ENCODE measurements at regions not wholly inside any gene's neighbourhood (a gene's known extent, or its start where the extent isn't known, plus 50 kb on each side); places are given as distances from the start of the nearest gene placed in this dataset.

DNA sequence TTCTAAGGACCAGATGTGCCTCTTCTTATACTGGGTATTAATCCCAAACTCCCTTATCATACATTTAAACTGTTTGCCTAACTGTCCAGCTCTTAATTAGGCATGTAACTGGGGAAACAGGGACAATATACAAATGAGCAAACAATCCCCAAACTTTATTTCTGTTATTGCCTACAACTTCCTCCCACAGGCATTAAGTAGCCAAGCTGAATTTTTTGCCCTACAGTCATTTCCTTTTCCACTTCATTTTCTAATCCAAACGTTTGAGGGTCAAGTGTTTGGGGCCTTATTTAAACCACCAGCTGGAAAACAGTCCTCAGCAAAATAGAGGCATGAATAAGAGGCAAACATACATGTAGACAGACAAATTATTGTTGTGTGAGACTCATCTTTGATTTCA, 77.4 kb upstream of the CCL2 start:
- no peak overlapping the region for H3K4me3 ChIP-seq (ENCODE audit: control insufficient read depth in 1 of 2, extremely low read depth in 1 of 2, low read length in 1 of 2)
- ATAC-seq (replicated peaks in 1 of 4) (no peak), DNase-seq (no peak)
- Mint-ChIP-seq H3K4me1 (no peaks in the 10 kb centered on the region), H3K4me3 (no peak overlapping the region), H3K36me3 (no peaks in the 10 kb centered on the region), H3K9me3 (no peaks in the 10 kb centered on the region), H3K27ac (no peak overlapping the region), H3K27me3 (peaks cover 3 to 23% of the 10 kb centered on the region in 2 donors)
- H3K27me3 ChIP-seq (replicated peaks in 1 of 2; ENCODE audit: control insufficient read depth in 2 of 2, extremely low read depth in 1 of 2, insufficient read depth in 2 of 2, low read length in 1 of 2) = no peaks in the 10 kb centered on the region
- H3K27ac ChIP-seq (ENCODE audit: low read length) = no peak overlapping the region
- H3K4me1 ChIP-seq (ENCODE audit: control insufficient read depth in 1 of 2, extremely low read depth in 1 of 2, insufficient read depth in 2 of 2, low read length in 2 of 2) = no peaks in the 10 kb centered on the region
- no CpG with 5 or more reads among the region's 1 CpG for WGBS (ENCODE audit: insufficient coverage)
- POLR2A ChIA-PET = no interaction called here
- CTCF ChIA-PET = no interaction called here
- no peaks in the 10 kb centered on the region for H3K36me3 ChIP-seq (ENCODE audit: control insufficient read depth in 2 of 2, extremely low read depth in 1 of 2, insufficient read depth in 1 of 2, low read length in 1 of 2)
- no peaks in the 10 kb centered on the region for H3K9me3 ChIP-seq

GRCh38 chr17:34178092-34178491, 77.0 kb upstream of the CCL2 start:
- Mint-ChIP-seq H3K27me3 (peaks cover 3 to 23% of the 10 kb centered on the region in 2 donors), H3K36me3 (no peaks in the 10 kb centered on the region), H3K27ac (no peak overlapping the region), H3K4me1 (no peaks in the 10 kb centered on the region), H3K9me3 (no peaks in the 10 kb centered on the region), H3K4me3 (no peak overlapping the region)
- no peak for DNase-seq
- Histone ChIP-seq H3K36me3 (ENCODE audit: control insufficient read depth in 2 of 2, extremely low read depth in 1 of 2, insufficient read depth in 1 of 2, low read length in 1 of 2) (no peaks in the 10 kb centered on the region), H3K4me1 (ENCODE audit: control insufficient read depth in 1 of 2, extremely low read depth in 1 of 2, insufficient read depth in 2 of 2, low read length in 2 of 2) (no peaks in the 10 kb centered on the region), H3K9me3 (no peaks in the 10 kb centered on the region), H3K4me3 (ENCODE audit: control insufficient read depth in 1 of 2, extremely low read depth in 1 of 2, low read length in 1 of 2) (no peak overlapping the region), H3K27ac (ENCODE audit: low read length) (no peak overlapping the region), H3K27me3 (replicated peaks in 1 of 2; ENCODE audit: control insufficient read depth in 2 of 2, extremely low read depth in 1 of 2, insufficient read depth in 2 of 2, low read length in 1 of 2) (no peaks in the 10 kb centered on the region)
- WGBS (ENCODE audit: insufficient coverage) = 80% methylated on average over 1 of the region's 3 CpGs
- no peak for ATAC-seq (replicated peaks in 1 of 4)
- ChIA-PET CTCF (no interaction called here), POLR2A (no interaction called here)

- H3K27ac Mint-ChIP-seq = no peak overlapping the region
- Histone ChIP-seq H3K4me3 (ENCODE audit: control insufficient read depth in 1 of 2, extremely low read depth in 1 of 2, low read length in 1 of 2) (no peak overlapping the region), H3K4me1 (ENCODE audit: control insufficient read depth in 1 of 2, extremely low read depth in 1 of 2, insufficient read depth in 2 of 2, low read length in 2 of 2) (no peaks in the 10 kb centered on the region), H3K27ac (ENCODE audit: low read length) (no peak overlapping the region), H3K27me3 (replicated peaks in 1 of 2; ENCODE audit: control insufficient read depth in 2 of 2, extremely low read depth in 1 of 2, insufficient read depth in 2 of 2, low read length in 1 of 2) (no peaks in the 10 kb centered on the region), H3K9me3 (no peaks in the 10 kb centered on the region), H3K36me3 (ENCODE audit: control insufficient read depth in 2 of 2, extremely low read depth in 1 of 2, insufficient read depth in 1 of 2, low read length in 1 of 2) (no peaks in the 10 kb centered on the region)
- H3K27me3 Mint-ChIP-seq = peaks cover 7 to 22% of the 10 kb centered on the region in 2 donors
- ATAC-seq (replicated peaks in 1 of 4) (no peak), DNase-seq (no peak)
- ChIA-PET POLR2A (no interaction called here), CTCF (interaction anchor here in 1 of 2 donors (0.5 kb wide), 1 partner anchor 500 kb away, joined by 5 read pairs; no protein-coding TSS in a partner anchor)
- H3K4me3 Mint-ChIP-seq = no peak overlapping the region
- H3K4me1 Mint-ChIP-seq = no peaks in the 10 kb centered on the region
- no peaks in the 10 kb centered on the region for H3K36me3 Mint-ChIP-seq
- 64% methylated on average over 4 of the region's 6 CpGs for WGBS (ENCODE audit: insufficient coverage)
- no peaks in the 10 kb centered on the region for H3K9me3 Mint-ChIP-seq
These were observed 72.9 kb upstream of the CCL2 start for GRCh38 chr17:34182036-34182803.

DNA sequence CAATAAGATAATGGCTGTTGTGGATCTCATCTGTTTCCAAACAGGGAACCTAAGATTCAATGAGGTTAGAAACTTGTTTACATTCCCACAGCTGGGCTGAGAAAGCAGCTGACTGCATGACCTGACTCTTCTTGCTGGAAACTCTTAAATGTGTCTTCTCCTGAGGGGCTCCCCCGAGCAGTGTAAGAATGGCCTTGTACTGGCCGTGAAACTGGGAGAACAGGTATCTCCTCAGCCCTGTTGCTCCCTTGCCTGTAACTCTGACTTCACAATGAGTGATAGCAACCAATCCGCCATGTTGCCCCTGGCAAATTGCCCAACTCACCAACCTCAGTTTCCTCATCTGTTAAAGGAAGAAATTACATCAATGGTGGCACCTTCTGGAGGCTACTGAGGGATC, 59.1 kb upstream of the CCL2 start:
- no peak for ATAC-seq (replicated peaks in 1 of 4)
- no peaks in the 10 kb centered on the region for H3K9me3 Mint-ChIP-seq

DNA sequence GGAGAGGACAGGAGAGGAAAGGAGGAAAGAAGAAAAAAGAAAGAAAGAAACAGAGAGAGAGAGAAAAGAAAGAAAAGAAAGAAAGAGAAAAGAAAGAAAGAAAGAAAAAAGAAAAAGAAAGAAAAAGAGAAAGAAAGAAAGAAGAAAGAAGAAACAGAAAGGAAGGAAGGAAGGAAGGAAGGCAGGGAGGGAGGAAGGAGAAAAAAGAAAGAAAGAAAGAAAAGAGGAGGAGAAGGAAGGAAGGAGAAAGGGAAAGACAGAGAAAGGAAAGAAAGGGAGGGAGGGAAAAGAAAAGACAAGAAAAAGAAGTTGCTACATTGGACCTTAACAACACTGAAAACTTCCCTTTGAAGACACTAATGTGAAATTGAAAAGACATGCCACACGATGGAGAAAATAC, 56.6 kb upstream of the CCL2 start:
- DNase-seq (no peak), ATAC-seq (replicated peaks in 1 of 4) (no peak)
- Mint-ChIP-seq H3K36me3 (no peaks in the 10 kb centered on the region), H3K9me3 (peaks cover 0 to 6% (median 0%) of the 10 kb centered on the region in 3 donors), H3K4me3 (no peak overlapping the region), H3K27ac (no peak overlapping the region), H3K27me3 (peaks cover 33 to 41% of the 10 kb centered on the region in 2 donors), H3K4me1 (peaks cover 0 to 5% (median 4%) of the 10 kb centered on the region in 3 donors)
- POLR2A ChIA-PET = no interaction called here
- Histone ChIP-seq H3K27me3 (replicated peaks in 1 of 2; ENCODE audit: control insufficient read depth in 2 of 2, extremely low read depth in 1 of 2, insufficient read depth in 2 of 2, low read length in 1 of 2) (peaks cover 0 to 4% of the 10 kb centered on the region in 2 experiments), H3K4me3 (ENCODE audit: control insufficient read depth in 1 of 2, extremely low read depth in 1 of 2, low read length in 1 of 2) (no peak overlapping the region), H3K4me1 (ENCODE audit: control insufficient read depth in 1 of 2, extremely low read depth in 1 of 2, insufficient read depth in 2 of 2, low read length in 2 of 2) (no peaks in the 10 kb centered on the region), H3K9me3 (no peaks in the 10 kb centered on the region), H3K27ac (ENCODE audit: low read length) (no peak overlapping the region), H3K36me3 (ENCODE audit: control insufficient read depth in 2 of 2, extremely low read depth in 1 of 2, insufficient read depth in 1 of 2, low read length in 1 of 2) (no peaks in the 10 kb centered on the region)
- no CpG with 5 or more reads among the region's 1 CpG for WGBS (ENCODE audit: insufficient coverage)
- CTCF ChIA-PET = interaction anchor here in 1 of 2 donors (2.6 kb wide), 1 partner anchor 163 kb away, joined by 23 read pairs; no protein-coding TSS in a partner anchor

More for the DNA sequence above, 59.1 kb upstream of the CCL2 start:
- Histone ChIP-seq H3K27me3 (replicated peaks in 1 of 2; ENCODE audit: control insufficient read depth in 2 of 2, extremely low read depth in 1 of 2, insufficient read depth in 2 of 2, low read length in 1 of 2) (peaks cover 0 to 7% of the 10 kb centered on the region in 2 experiments), H3K4me3 (ENCODE audit: control insufficient read depth in 1 of 2, extremely low read depth in 1 of 2, low read length in 1 of 2) (no peak overlapping the region), H3K36me3 (ENCODE audit: control insufficient read depth in 2 of 2, extremely low read depth in 1 of 2, insufficient read depth in 1 of 2, low read length in 1 of 2) (no peaks in the 10 kb centered on the region), H3K9me3 (no peaks in the 10 kb centered on the region), H3K27ac (ENCODE audit: low read length) (no peak overlapping the region), H3K4me1 (ENCODE audit: control insufficient read depth in 1 of 2, extremely low read depth in 1 of 2, insufficient read depth in 2 of 2, low read length in 2 of 2) (no peaks in the 10 kb centered on the region)
- ChIA-PET CTCF (interaction anchor here in 1 of 2 donors (0.6 kb wide), 1 partner anchor 920 kb away, joined by 3 read pairs; no protein-coding TSS in a partner anchor), POLR2A (no interaction called here)
- 80% methylated on average over 2 of the region's 3 CpGs for WGBS (ENCODE audit: insufficient coverage)
- no peak overlapping the region for H3K27ac Mint-ChIP-seq
- DNase-seq = no peak
- no peaks in the 10 kb centered on the region for H3K36me3 Mint-ChIP-seq
- H3K4me3 Mint-ChIP-seq = no peak overlapping the region
- peaks cover 25 to 31% of the 10 kb centered on the region in 2 donors for H3K27me3 Mint-ChIP-seq
- peaks cover 0 to 5% (median 4%) of the 10 kb centered on the region in 3 donors for H3K4me1 Mint-ChIP-seq

- H3K36me3 ChIP-seq (ENCODE audit: control insufficient read depth in 2 of 2, extremely low read depth in 1 of 2, insufficient read depth in 1 of 2, low read length in 1 of 2) = no peaks in the 10 kb centered on the region
- H3K27me3 ChIP-seq (replicated peaks in 1 of 2; ENCODE audit: control insufficient read depth in 2 of 2, extremely low read depth in 1 of 2, insufficient read depth in 2 of 2, low read length in 1 of 2) = peaks cover 0 to 5% of the 10 kb centered on the region in 2 experiments
- H3K9me3 ChIP-seq = no peaks in the 10 kb centered on the region
- H3K27ac Mint-ChIP-seq = no peak overlapping the region
- H3K27me3 Mint-ChIP-seq = peaks cover 30 to 36% of the 10 kb centered on the region in 2 donors
- WGBS (ENCODE audit: insufficient coverage) = no CpG with 5 or more reads among the region's 7 CpGs
- H3K4me1 Mint-ChIP-seq = peaks cover 0 to 5% (median 4%) of the 10 kb centered on the region in 3 donors
- CTCF ChIA-PET = interaction anchor here (0.8 to 2.6 kb wide), 2 partner anchors 161 to 162 kb away, joined by 4 to 23 read pairs; no protein-coding TSS in a partner anchor
- DNase-seq (no peak), ATAC-seq (replicated peaks in 1 of 4) (no peak)
- no peaks in the 10 kb centered on the region for H3K4me1 ChIP-seq (ENCODE audit: control insufficient read depth in 1 of 2, extremely low read depth in 1 of 2, insufficient read depth in 2 of 2, low read length in 2 of 2)
- POLR2A ChIA-PET = no interaction called here
- H3K4me3 ChIP-seq (ENCODE audit: control insufficient read depth in 1 of 2, extremely low read depth in 1 of 2, low read length in 1 of 2) = no peak overlapping the region
- no peaks in the 10 kb centered on the region for H3K36me3 Mint-ChIP-seq
- no peak overlapping the region for H3K4me3 Mint-ChIP-seq
- H3K27ac ChIP-seq (ENCODE audit: low read length) = no peak overlapping the region
- peaks cover 0 to 6% (median 0%) of the 10 kb centered on the region in 3 donors for H3K9me3 Mint-ChIP-seq
These were observed 55.6 kb upstream of the CCL2 start for GRCh38 chr17:34199454-34199853.
